WTC11 (cell line): ENCODE measurements at regions not wholly inside any gene's neighbourhood (a gene's known extent, or its start where the extent isn't known, plus 50 kb on each side); places are given as distances from the start of the nearest gene placed in this dataset.

ENCODE experiments used
- CREB1 ChIP-seq: sonication (generic); formaldehyde crosslinking; IDR thresholded peaks from 2 replicates; pipeline ENCODE4 v1.8.0; 2023; ENCODE audit warnings: mild to moderate bottlenecking, missing genetic modification reagents
- CTCF ChIP-seq: fragments of 200-600 bp; IDR thresholded peaks from 2 replicates; pipeline ENCODE4 v1.8.0; 2022; ENCODE audit warnings: antibody characterized with exemption
- FOXJ3 ChIP-seq: sonication (generic); formaldehyde crosslinking; IDR thresholded peaks from 2 replicates; pipeline ENCODE4 v1.9.0; 2021; ENCODE audit warnings: missing genetic modification reagents, mild to moderate bottlenecking, borderline replicate concordance
- FOXK1 ChIP-seq: sonication (generic); formaldehyde crosslinking; IDR thresholded peaks from 2 replicates; pipeline ENCODE4 v1.8.0; 2022; ENCODE audit warnings: mild to moderate bottlenecking, moderate library complexity, missing genetic modification reagents
- JUN ChIP-seq: sonication (generic); formaldehyde crosslinking; IDR thresholded peaks from 2 replicates; pipeline ENCODE4 v1.8.0; 2023; ENCODE audit warnings: mild to moderate bottlenecking, missing genetic modification reagents
- MAX ChIP-seq: sonication (generic); formaldehyde crosslinking; IDR thresholded peaks from 2 replicates; pipeline ENCODE4 v1.8.0; 2022; ENCODE audit warnings: mild to moderate bottlenecking, missing genetic modification reagents
- NR2C2 ChIP-seq: sonication (generic); formaldehyde crosslinking; IDR thresholded peaks from 2 replicates; pipeline ENCODE4 v1.8.0; 2022; ENCODE audit warnings: mild to moderate bottlenecking, missing genetic modification reagents
- PREB ChIP-seq: sonication (generic); formaldehyde crosslinking; IDR thresholded peaks from 2 replicates; pipeline ENCODE4 v1.8.1; 2022; ENCODE audit warnings: mild to moderate bottlenecking, missing genetic modification reagents, moderate library complexity, borderline replicate concordance
- RELA ChIP-seq: sonication (generic); formaldehyde crosslinking; IDR thresholded peaks from 2 replicates; pipeline ENCODE4 v1.8.1; 2022; ENCODE audit warnings: missing genetic modification reagents, mild to moderate bottlenecking, borderline replicate concordance
- TCF7 ChIP-seq: sonication (generic); formaldehyde crosslinking; IDR thresholded peaks from 2 replicates; pipeline ENCODE4 v1.8.0; 2022; ENCODE audit warnings: mild to moderate bottlenecking, low read depth, missing genetic modification reagents, moderate library complexity
- ZSCAN18 ChIP-seq: fragments of 250-450 bp; sonication (Bioruptor Pico); IDR thresholded peaks from 2 replicates; pipeline ENCODE4 v2.1.2; 2022; ENCODE audit warnings: mild to moderate bottlenecking, moderate library complexity

GRCh38 chr15:29409890-29410289 lies 140.3 kb upstream of the NSMCE3 start:
- TF ChIP-seq JUN (CRISPR knock-in tag) (no peak), CTCF (no peak), ZSCAN18 (CRISPR knock-in tag) (no peak), MAX (CRISPR knock-in tag) (no peak), RELA (CRISPR knock-in tag) (no peak), FOXJ3 (CRISPR knock-in tag) (no peak), CREB1 (CRISPR knock-in tag) (no peak), TCF7 (CRISPR knock-in tag) (no peak), NR2C2 (CRISPR knock-in tag) (no peak), FOXK1 (CRISPR knock-in tag) (no peak), PREB (CRISPR knock-in tag) (no peak)
